Endothelial cell (in vitro differentiated cells): ENCODE measurements at regions not wholly inside any gene's neighbourhood (a gene's known extent, or its start where the extent isn't known, plus 50 kb on each side); places are given as distances from the start of the nearest gene placed in this dataset.

Source experiments
- DNase-seq: peaks from one replicate; pipeline ENCODE4 v3.0.0; 2021; ENCODE audit warnings: low spot score
- H3K27ac Mint-ChIP-seq: one replicate; pipeline ENCODE4 v1.8.0; 2021; ENCODE audit warnings: mixed read lengths, inconsistent platforms; ENCODE audit not compliant: unreplicated experiment
- H3K27me3 Mint-ChIP-seq: one replicate; pipeline ENCODE4 v1.8.0; 2021; ENCODE audit warnings: mild to moderate bottlenecking, moderate library complexity, mixed read lengths, inconsistent platforms; ENCODE audit not compliant: unreplicated experiment
- H3K36me3 Mint-ChIP-seq: one replicate; pipeline ENCODE4 v1.8.0; 2021; ENCODE audit warnings: mild to moderate bottlenecking, low read depth, mixed read lengths, inconsistent platforms; ENCODE audit not compliant: unreplicated experiment
- H3K4me1 Mint-ChIP-seq: one replicate; pipeline ENCODE4 v1.8.0; 2021; ENCODE audit warnings: mild to moderate bottlenecking, mixed read lengths, inconsistent platforms; ENCODE audit not compliant: unreplicated experiment
- H3K4me3 Mint-ChIP-seq: one replicate; pipeline ENCODE4 v1.8.0; 2021; ENCODE audit warnings: mild to moderate bottlenecking, mixed read lengths, inconsistent platforms; ENCODE audit not compliant: unreplicated experiment
- H3K9me3 Mint-ChIP-seq: one replicate; pipeline ENCODE4 v1.8.0; 2021; ENCODE audit warnings: mixed read lengths, inconsistent platforms; ENCODE audit not compliant: unreplicated experiment
- CTCF ChIP-seq: fragments of 200-600 bp; sonication (generic); IDR thresholded peaks from one replicate; pipeline ENCODE4 v1.5.0; 2021; ENCODE audit warnings: antibody characterized with exemption; ENCODE audit not compliant: unreplicated experiment

DNA sequence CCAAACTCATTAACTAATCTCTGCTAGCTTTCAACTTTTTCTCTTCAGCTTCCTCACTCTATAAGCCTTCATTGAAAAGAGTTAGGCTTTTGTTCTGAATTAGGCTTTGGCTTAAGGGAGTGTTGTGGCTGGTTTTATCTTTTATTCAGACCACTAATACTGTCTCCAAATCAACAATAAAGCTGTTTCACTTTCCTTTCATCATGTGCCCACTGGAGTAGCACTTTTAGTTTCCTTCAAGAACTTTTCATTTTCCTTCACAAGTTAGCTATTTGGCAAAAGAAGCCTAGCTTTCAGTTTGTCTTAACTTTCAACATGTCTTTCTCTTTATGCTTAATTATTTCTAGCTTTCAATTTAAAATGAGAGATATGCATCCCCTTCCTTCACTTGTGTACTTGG, 271.7 kb upstream of the FSIP2 start:
- TF ChIP-seq CTCF, result no peak
- H3K4me1 Mint-ChIP-seq, result no peaks in the 10 kb centered on the region
- no peak overlapping the region for H3K27ac Mint-ChIP-seq
- H3K9me3 Mint-ChIP-seq, result no peaks in the 10 kb centered on the region
- no peaks in the 10 kb centered on the region for H3K27me3 Mint-ChIP-seq
- no peak for DNase-seq
- H3K36me3 Mint-ChIP-seq, result no peaks in the 10 kb centered on the region
- H3K4me3 Mint-ChIP-seq, result no peak overlapping the region

DNA sequence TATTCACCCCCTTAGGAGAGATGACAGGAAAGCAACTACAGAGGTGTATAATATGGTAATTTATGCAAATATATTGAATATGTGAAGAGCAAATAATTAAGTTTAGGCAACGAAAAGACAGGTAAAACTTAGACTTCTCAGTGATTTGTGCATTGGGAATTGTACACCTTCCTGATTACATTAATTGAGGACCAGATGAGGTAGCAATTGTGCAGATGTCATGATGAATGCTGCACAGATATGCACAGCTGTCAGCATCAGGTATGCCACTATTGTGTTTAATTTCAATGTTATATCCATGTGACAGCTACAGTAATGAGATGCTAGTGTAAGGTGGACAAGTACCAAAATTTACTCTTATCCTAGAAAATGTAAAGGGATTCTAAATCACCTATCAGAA, 267.2 kb upstream of the FSIP2 start:
- no peak for TF ChIP-seq CTCF
- H3K36me3 Mint-ChIP-seq, result no peaks in the 10 kb centered on the region
- no peak for DNase-seq
- H3K27me3 Mint-ChIP-seq, result no peaks in the 10 kb centered on the region
- no peak overlapping the region for H3K4me3 Mint-ChIP-seq
- H3K27ac Mint-ChIP-seq, result no peak overlapping the region
- H3K9me3 Mint-ChIP-seq, result no peaks in the 10 kb centered on the region
- H3K4me1 Mint-ChIP-seq, result no peaks in the 10 kb centered on the region

DNA sequence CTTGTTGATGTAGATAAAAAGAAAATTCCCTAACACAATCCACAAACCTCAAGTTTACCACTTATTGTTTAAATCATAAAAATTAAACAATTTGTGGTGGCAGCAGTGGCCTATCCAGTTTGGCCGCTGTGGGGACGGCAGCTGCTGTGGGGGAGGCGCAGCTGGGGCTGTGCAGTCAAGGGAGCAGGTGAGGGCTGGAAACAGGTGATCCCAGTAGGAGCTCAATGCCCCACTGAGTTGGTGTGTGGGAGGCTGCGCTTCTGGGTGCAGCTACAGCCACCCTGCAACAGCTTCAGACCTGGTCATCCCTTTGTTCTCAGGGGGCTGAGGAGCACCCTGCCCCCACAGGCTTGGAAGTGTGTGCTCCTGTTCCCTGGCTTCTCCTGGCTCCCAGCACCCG, 266.0 kb upstream of the FSIP2 start:
- Mint-ChIP-seq H3K27ac (no peak overlapping the region), H3K9me3 (no peaks in the 10 kb centered on the region), H3K36me3 (no peaks in the 10 kb centered on the region), H3K4me3 (no peak overlapping the region), H3K27me3 (no peaks in the 10 kb centered on the region), H3K4me1 (peaks cover under 1% of the 10 kb centered on the region)
- TF ChIP-seq CTCF, result no peak
- no peak for DNase-seq

DNA sequence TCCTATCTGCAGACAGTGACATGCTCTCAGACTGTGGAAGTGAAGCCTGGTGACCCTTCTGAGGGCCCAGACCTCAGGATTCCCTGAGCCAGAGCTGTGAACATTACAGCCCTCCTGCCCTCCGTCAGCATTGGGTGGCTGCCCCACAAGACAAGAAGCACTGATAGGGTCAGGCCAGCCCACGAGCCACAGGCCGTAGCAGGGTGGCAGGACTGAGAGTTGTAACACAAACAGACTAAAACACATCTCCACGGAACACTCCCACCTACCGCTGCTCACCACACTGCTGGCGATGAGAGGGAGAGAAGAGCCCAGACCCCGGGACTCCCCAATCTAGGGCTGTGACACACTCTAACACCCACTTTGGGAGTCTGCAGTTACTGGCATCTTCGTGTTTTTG, 264.8 kb upstream of the FSIP2 start:
- H3K27ac Mint-ChIP-seq, result no peak overlapping the region
- TF ChIP-seq CTCF, result no peak
- peaks cover 2% of the 10 kb centered on the region for H3K4me1 Mint-ChIP-seq
- H3K4me3 Mint-ChIP-seq, result no peak overlapping the region
- no peaks in the 10 kb centered on the region for H3K36me3 Mint-ChIP-seq
- H3K27me3 Mint-ChIP-seq, result no peaks in the 10 kb centered on the region
- no peak for DNase-seq
- no peaks in the 10 kb centered on the region for H3K9me3 Mint-ChIP-seq

GRCh38 chr2:185475914-185476313, 262.7 kb upstream of the FSIP2 start:
- H3K36me3 Mint-ChIP-seq, result no peaks in the 10 kb centered on the region
- no peak overlapping the region for H3K27ac Mint-ChIP-seq
- no peak for TF ChIP-seq CTCF
- no peaks in the 10 kb centered on the region for H3K27me3 Mint-ChIP-seq
- H3K4me1 Mint-ChIP-seq, result peaks cover 2% of the 10 kb centered on the region
- DNase-seq, result no peak
- no peak overlapping the region for H3K4me3 Mint-ChIP-seq
- no peaks in the 10 kb centered on the region for H3K9me3 Mint-ChIP-seq
